ENCODE measurements at regions not wholly inside any gene's neighbourhood (a gene's known extent, or its start where the extent isn't known, plus 50 kb on each side); places are given as distances from the start of the nearest gene placed in this dataset.

DNA sequence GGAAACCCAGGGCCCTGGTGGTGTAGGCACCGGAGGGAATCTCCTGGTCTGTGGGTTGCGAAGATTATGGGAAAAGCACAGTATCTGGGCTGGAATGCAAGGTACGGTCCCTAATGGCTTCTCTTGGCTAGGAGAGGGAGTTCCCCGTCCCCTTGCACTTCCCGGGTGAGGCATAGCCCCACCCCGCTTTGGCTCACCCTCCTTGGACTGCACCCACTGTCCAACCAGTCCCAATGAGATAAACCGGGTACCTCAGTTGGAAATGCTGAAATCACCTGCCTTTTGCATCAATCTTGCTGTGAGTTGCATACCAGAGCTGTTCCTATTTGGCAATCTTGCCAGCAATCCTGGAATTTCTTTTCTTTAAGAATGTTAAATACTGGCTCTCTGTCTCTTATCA is 1429.1 kb downstream of the MAT2B start:
- TF ChIP-seq, protein P1, sequence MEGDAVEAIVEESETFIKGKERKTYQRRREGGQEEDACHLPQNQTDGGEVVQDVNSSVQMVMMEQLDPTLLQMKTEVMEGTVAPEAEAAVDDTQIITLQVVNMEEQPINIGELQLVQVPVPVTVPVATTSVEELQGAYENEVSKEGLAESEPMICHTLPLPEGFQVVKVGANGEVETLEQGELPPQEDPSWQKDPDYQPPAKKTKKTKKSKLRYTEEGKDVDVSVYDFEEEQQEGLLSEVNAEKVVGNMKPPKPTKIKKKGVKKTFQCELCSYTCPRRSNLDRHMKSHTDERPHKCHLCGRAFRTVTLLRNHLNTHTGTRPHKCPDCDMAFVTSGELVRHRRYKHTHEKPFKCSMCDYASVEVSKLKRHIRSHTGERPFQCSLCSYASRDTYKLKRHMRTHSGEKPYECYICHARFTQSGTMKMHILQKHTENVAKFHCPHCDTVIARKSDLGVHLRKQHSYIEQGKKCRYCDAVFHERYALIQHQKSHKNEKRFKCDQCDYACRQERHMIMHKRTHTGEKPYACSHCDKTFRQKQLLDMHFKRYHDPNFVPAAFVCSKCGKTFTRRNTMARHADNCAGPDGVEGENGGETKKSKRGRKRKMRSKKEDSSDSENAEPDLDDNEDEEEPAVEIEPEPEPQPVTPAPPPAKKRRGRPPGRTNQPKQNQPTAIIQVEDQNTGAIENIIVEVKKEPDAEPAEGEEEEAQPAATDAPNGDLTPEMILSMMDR (IDR thresholded peaks at IDR 0.05; ENCODE audit: poor library complexity, severe bottlenecking) = no peak
- Histone ChIP-seq H3K27me3 (ENCODE audit: insufficient read depth, poor library complexity, severe bottlenecking) (no peaks in the 10 kb centered on the region), H3K4me1 (ENCODE audit: insufficient read depth, poor library complexity, severe bottlenecking) (no peaks in the 10 kb centered on the region), H3K36me3 (ENCODE audit: low read depth) (no peaks in the 10 kb centered on the region), H3K9me3 (ENCODE audit: severe bottlenecking) (peaks cover 5% of the 10 kb centered on the region), H3K4me3 (ENCODE audit: severe bottlenecking) (no peak overlapping the region), H3K27ac (ENCODE audit: poor library complexity, severe bottlenecking) (no peak overlapping the region)
- DNase-seq (ENCODE audit: low spot score) = no peak
- no peak for ATAC-seq (ENCODE audit: low read depth)

DNA sequence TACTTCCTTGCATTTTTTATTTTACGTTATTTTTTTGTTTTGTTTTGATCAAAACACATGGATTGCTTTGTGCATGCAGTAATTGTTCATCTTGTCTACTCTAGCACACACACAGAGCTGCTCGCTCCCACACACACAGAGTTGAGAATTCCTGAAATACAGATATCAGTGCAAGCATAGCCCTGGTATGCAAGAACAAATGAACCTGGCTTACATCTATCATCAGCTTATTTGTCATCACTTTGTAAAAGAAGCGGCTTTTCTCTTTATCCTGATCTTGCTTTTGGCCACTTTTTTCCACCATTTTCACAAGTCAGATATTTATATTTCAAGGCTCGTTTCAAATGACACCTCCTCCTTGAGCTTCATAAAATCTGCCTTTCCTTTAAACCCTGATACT is 1435.7 kb downstream of the MAT2B start:
- TF ChIP-seq, protein P1 (IDR thresholded peaks at IDR 0.05; ENCODE audit: poor library complexity, severe bottlenecking) = no peak
- H3K4me1 ChIP-seq (ENCODE audit: insufficient read depth, poor library complexity, severe bottlenecking) = no peaks in the 10 kb centered on the region
- no peak overlapping the region for H3K4me3 ChIP-seq (ENCODE audit: severe bottlenecking)
- no peaks in the 10 kb centered on the region for H3K27me3 ChIP-seq (ENCODE audit: insufficient read depth, poor library complexity, severe bottlenecking)
- no peaks in the 10 kb centered on the region for H3K36me3 ChIP-seq (ENCODE audit: low read depth)
- DNase-seq (ENCODE audit: low spot score) (no peak), ATAC-seq (ENCODE audit: low read depth) (no peak)
- H3K27ac ChIP-seq (ENCODE audit: poor library complexity, severe bottlenecking) = no peak overlapping the region
- H3K9me3 ChIP-seq (ENCODE audit: severe bottlenecking) = peaks cover 2% of the 10 kb centered on the region

DNA sequence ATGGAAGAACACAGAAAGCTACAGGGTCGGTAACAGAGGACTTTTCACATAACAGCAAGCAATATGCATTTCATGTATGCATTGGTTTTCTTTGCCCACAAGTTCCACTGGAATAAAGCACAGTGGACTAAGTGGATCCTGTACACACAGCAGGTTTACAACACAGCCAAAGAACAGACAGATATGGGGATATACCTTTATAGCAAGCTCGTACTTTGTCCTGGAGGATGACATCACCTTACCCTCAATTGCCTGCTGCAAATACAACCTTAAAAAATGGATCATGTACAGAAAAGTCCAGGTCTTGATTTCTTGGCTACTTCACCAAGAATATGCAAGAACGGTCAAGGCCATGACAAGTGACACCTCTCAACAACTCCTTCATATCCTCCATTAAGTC is 1445.5 kb downstream of the MAT2B start:
- no peaks in the 10 kb centered on the region for H3K36me3 ChIP-seq (ENCODE audit: low read depth)
- ATAC-seq (ENCODE audit: low read depth) (peak; percentile 14; the same call in 1 of the 3 replicates), DNase-seq (ENCODE audit: low spot score) (no peak)
- no peak overlapping the region for H3K4me3 ChIP-seq (ENCODE audit: severe bottlenecking)
- no peaks in the 10 kb centered on the region for H3K27me3 ChIP-seq (ENCODE audit: insufficient read depth, poor library complexity, severe bottlenecking)
- no peak overlapping the region for H3K27ac ChIP-seq (ENCODE audit: poor library complexity, severe bottlenecking)
- no peaks in the 10 kb centered on the region for H3K9me3 ChIP-seq (ENCODE audit: severe bottlenecking)
- TF ChIP-seq, protein P1 (IDR thresholded peaks at IDR 0.05; ENCODE audit: poor library complexity, severe bottlenecking) = no peak
- no peaks in the 10 kb centered on the region for H3K4me1 ChIP-seq (ENCODE audit: insufficient read depth, poor library complexity, severe bottlenecking)

DNA sequence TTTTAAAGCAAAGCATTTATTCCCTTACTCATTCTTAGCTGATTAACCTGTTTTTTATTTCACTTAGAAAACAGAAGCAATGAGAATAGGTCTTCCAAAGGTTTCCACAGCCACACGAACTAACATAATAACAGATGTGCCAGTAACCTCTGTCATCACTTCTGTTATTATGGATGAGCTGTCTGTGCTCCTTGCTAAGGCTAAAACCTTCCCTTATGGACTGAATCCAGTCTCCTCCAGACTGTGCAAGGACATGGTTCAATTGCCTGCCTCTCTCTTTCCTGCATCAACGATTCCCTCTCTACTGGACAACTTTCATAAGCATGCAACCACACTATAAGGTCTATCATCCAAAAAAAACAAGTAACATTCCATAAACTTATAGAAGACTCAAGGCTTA is 1446.2 kb downstream of the MAT2B start:
- no peaks in the 10 kb centered on the region for H3K4me1 ChIP-seq (ENCODE audit: insufficient read depth, poor library complexity, severe bottlenecking)
- no peak for ATAC-seq (ENCODE audit: low read depth)
- TF ChIP-seq, protein P1 (IDR thresholded peaks at IDR 0.05; ENCODE audit: poor library complexity, severe bottlenecking) = no peak
- H3K9me3 ChIP-seq (ENCODE audit: severe bottlenecking) = no peaks in the 10 kb centered on the region
- H3K27ac ChIP-seq (ENCODE audit: poor library complexity, severe bottlenecking) = no peak overlapping the region
- no peak overlapping the region for H3K4me3 ChIP-seq (ENCODE audit: severe bottlenecking)
- no peak for DNase-seq (ENCODE audit: low spot score)
- no peaks in the 10 kb centered on the region for H3K27me3 ChIP-seq (ENCODE audit: insufficient read depth, poor library complexity, severe bottlenecking)
- no peaks in the 10 kb centered on the region for H3K36me3 ChIP-seq (ENCODE audit: low read depth)

DNA sequence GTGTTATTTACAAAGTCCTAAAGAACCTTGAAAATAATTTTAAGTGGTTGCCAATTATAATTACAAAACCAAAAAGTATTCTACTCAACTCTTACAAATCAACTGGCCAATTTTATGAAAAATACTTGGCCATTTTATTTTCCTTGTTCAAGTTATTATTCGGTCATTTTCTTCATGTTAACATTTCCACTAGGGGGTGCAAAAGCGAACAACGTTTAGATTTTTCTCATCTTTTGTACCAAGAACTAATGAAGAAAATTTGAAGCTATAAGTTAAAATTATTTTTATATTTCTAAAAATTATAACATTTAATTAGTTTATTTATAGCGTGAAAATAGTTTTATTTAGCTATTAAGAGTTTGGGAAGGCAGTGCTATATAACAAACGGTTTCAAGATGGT is 1453.3 kb downstream of the MAT2B start:
- DNase-seq (ENCODE audit: low spot score) (no peak), ATAC-seq (ENCODE audit: low read depth) (no peak)
- H3K27me3 ChIP-seq (ENCODE audit: insufficient read depth, poor library complexity, severe bottlenecking) = no peaks in the 10 kb centered on the region
- H3K4me3 ChIP-seq (ENCODE audit: severe bottlenecking) = no peak overlapping the region
- H3K27ac ChIP-seq (ENCODE audit: poor library complexity, severe bottlenecking) = no peak overlapping the region
- H3K4me1 ChIP-seq (ENCODE audit: insufficient read depth, poor library complexity, severe bottlenecking) = no peaks in the 10 kb centered on the region
- no peaks in the 10 kb centered on the region for H3K36me3 ChIP-seq (ENCODE audit: low read depth)
- TF ChIP-seq, protein P1 (IDR thresholded peaks at IDR 0.05; ENCODE audit: poor library complexity, severe bottlenecking) = peak; percentile 71
- H3K9me3 ChIP-seq (ENCODE audit: severe bottlenecking) = no peaks in the 10 kb centered on the region
